Kidney tubule cell (primary cell): ENCODE measurements at regions not wholly inside any gene's neighbourhood (a gene's known extent, or its start where the extent isn't known, plus 50 kb on each side); places are given as distances from the start of the nearest gene placed in this dataset.
"Not testable (repeated sequence)": the region's sequence is repeated elsewhere in the genome, so short reads cannot be mapped to it uniquely, and the experiment has no call there.

Experiments
- DNase-seq: peaks from one replicate; pipeline ENCODE4 v3.0.0-alpha.2; 2018; ENCODE audit warnings: low spot score

DNA sequence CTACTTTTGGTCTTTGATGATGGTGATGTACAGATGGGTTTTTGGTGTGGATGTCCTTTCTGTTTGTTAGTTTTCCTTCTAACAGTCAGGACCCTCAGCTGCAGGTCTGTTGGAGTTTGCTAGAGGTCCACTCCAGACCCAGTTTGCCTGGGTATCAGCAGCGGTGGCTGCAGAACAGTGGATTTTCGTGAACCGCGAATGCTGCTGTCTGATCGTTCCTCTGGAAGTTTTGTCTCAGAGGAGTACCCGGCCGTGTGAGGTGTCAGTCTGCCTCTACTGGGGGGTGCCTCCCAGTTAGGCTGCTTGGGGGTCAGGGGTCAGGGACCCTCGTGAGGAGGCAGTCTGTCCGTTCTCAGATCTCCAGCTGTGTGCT lies 56.6 kb upstream of the TNFAIP8 start:
- not testable (repeated sequence) for DNase-seq

DNA sequence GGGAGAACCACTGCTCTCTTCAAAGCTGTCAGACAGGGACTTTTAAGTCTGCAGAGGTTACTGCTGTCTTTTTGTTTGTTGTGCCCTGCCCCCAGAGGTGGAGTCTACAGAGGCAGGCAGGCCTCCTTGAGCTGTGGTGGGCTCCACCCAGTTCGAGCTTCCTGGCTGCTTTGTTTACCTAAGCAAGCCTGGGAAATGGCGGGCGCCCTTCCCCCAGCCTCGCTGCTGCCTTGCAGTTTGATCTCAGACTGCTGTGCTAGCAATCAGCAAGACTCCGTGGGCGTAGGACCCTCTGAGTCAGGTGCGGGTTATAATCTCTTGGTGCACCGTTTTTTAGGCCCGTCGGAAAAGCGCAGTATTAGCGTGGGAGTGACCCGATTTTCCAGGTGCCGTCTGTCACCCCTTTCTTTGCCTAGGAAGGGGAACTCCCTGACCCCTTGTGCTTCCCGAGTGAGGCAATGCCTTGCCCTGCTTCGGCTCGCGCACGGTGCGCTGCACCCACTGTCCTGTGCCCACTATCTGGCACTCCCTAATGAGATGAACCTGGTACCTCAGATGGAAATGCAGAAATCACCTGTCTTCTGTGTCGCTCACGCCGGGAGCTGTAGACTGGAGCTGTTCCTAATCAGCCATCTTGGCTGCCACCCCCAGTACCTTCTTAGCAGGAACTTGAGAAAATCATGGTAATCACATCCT lies 56.1 kb upstream of the TNFAIP8 start:
- DNase-seq: not testable (repeated sequence)

DNA sequence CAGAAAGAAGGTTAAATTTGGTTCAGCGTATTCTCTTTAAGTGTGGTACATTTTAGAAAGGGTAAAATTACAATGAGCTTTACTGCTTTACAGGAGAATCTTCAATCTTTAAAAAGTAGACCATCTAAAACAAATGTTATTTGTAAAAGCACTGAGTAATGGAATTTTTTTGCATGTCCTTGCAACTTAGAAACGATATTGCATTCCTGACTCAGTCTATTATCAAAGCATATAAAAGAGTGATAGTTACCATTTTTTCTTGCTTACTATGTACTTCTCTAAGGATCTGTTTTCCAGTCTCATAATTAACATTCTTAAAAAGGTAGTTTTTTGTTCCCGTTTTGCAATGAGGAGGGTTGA lies 55.5 kb upstream of the TNFAIP8 start:
- no peak for DNase-seq

GRCh38 chr5:119301210-119301609 lies 54.6 kb upstream of the TNFAIP8 start:
- no peak for DNase-seq

DNA sequence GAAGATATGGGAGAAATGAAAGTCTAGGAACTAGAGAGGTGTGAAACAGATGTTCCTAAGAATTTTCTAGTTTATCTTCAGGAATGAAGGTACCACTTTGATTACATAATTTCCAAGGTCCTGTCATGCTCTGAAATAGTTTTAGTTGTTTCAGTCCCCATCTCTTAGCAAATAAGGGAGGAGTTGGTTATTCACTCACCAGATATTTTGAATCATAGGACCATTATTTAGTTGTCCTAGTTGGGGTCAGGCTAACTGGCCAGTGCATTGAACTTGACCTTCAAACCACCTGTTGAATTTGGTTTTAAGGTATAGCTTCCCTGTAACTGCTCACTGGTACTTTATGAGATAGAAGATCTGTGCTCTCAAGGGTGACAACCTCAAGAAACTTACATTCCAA lies 53.9 kb upstream of the TNFAIP8 start:
- DNase-seq: peak; percentile 51

- DNase-seq: no peak
Observed at GRCh38 chr5:119302449-119302848, 53.4 kb upstream of the TNFAIP8 start.

DNA sequence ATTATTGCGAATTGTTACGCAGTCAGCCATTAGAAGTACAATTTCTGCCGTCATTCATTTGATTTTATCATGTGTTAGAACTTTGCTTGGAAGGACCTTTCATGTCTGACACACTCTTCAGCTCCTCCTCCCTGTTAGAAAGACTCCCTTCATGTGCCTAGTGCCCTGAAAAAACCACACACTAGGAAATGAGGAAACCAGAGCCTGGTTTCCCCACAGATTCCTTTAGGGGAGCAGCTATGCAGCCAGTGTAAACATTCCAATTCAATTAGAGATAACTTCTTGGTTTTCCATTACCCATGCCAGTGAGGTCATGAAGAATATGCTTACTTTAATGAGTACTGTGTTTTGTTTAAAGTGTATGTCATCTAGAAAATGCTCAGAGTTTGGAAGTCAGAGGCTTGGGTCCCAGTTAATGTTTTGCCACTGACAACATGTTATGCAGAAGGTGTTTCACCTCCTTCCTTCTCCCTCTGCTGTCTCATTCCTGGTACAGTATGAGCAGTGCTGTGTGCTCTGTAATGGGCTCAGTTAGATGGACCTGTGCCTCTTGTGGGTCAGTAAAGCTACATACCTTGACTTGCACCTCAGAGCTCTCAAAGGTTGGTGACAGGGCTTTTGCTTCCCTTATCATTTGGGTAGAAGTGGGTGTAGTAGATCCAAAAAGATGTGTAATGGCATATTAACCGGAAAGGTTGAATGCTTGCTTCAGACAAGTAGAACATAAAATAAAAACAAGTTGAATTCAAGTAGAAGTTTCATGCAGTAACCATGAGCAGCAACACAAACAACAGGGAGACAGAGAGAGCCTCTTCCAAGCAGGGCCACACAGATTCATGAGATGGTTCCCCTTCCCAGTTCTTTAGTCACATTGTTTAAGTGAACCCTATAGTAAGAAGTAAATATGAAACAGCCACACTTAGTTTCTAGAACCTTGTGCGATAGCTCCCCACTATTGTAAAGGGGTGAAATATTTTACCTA lies 52.6 kb upstream of the TNFAIP8 start:
- peak; percentile 100 for DNase-seq

DNA sequence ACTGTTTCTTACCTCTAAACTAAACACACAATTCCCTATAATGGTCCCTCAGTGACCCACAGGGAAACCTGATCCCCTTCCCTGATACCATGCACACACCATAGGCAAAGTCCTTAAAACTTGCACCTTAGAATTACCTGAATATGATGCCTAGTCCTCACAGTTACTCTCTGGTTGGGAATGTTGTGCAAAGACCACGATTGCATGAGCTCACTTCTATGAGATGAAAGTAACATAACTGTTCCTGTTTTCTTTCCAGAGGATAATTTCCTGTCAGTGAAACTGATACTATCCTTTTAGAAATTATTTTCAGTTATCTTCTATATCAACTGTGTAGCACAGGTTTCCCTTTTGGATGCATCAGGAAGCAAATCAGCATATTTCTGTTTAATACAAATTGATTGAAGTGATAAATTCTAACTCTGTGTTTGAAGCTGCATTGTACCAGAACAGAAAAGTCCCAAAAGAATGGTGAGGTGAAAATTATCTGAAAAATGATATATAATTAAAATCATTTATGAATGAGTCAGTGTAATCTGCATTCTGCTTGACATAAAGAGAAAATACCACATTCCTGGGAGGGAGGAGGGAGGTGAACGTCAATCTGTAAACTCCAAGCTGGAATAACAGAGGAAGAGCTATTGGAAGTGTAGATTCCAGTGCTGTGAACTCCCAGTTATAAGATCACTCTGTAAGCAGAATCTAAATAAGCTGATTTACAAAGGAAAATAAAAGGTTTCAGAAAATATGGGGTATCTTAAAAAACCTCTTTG lies 51.2 kb upstream of the TNFAIP8 start:
- DNase-seq: peak; percentile 68
